VCaP (cell line): ENCODE measurements at regions not wholly inside any gene's neighbourhood (a gene's known extent, or its start where the extent isn't known, plus 50 kb on each side); places are given as distances from the start of the nearest gene placed in this dataset.

Experiments
- H3K27ac ChIP-seq: fragments of 450-650 bp; 2 replicates; pipeline ENCODE4 v1.5.1; 2017
- TF ChIP-seq, protein P1 (sequence below): fragments of 450-650 bp; conservative IDR thresholded peaks from 2 replicates; pipeline ENCODE4 v1.5.1; 2017; ENCODE audit warnings: mild to moderate bottlenecking, moderate library complexity

DNA sequence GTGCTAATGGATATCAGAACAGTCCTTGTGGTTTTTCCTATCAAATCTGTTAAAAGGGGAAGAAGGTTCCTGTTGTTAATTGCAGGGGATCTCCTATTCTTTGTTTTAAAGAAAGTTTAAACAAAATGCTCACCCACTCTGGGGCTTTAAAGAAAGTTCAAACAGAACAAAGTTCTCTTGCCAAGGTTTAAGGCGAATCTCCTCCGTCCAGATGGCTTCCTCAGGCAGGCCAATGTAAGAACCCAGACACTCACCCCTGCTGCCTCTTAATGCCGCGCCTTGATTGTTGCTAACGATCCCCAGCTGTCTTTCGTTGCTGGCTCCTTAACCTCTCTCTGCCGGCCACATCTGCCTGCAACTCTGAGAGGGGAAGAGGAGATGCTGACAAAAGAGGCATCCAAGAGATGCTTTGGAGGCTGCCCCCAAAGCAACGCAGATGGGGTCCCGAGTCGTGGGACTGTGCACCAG lies 235.0 kb upstream of the PRDM1 start:
- no peak overlapping the region for H3K27ac ChIP-seq
- TF ChIP-seq, protein P1, sequence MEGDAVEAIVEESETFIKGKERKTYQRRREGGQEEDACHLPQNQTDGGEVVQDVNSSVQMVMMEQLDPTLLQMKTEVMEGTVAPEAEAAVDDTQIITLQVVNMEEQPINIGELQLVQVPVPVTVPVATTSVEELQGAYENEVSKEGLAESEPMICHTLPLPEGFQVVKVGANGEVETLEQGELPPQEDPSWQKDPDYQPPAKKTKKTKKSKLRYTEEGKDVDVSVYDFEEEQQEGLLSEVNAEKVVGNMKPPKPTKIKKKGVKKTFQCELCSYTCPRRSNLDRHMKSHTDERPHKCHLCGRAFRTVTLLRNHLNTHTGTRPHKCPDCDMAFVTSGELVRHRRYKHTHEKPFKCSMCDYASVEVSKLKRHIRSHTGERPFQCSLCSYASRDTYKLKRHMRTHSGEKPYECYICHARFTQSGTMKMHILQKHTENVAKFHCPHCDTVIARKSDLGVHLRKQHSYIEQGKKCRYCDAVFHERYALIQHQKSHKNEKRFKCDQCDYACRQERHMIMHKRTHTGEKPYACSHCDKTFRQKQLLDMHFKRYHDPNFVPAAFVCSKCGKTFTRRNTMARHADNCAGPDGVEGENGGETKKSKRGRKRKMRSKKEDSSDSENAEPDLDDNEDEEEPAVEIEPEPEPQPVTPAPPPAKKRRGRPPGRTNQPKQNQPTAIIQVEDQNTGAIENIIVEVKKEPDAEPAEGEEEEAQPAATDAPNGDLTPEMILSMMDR, result no peak

DNA sequence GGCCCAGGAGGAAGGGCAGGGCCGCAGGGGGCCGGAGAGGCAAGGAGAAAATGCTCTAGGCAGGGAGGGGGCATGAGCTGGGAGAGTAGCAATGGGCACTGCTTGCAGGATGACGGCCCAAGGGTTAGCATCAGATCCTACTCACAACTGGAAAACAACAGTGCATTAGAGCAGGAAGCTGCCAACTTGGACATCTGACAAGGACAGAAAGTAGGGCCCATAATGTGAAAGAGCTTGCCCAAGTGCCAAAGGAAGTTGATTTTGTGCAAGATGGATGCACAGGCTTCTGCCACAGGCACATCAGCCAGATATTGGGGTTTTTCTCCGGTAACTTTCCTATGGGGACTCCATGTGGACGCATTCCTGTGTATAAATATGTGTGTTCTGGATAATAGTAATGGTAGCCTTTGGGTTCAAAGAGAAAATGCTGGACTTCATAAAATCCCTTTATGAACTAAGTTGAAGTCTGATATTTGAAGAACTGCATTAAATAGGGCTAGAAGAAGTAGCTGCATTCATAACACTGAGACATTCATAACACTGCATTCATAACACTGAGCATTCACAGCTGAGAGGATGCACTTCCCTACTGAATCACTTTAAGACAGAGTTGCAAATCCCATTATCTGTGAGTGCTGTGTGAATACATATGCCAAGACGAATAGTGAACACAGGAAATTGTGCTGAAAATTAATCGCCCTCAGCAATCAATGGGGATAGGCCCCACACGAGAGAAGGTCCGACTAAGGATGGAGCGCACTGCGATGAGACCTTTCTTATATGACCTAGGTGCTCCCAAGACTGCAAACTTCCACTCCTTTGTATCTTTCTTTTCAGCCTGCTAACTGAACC lies 235.6 kb upstream of the PRDM1 start:
- TF ChIP-seq, protein P1, result no peak
- H3K27ac ChIP-seq, result no peak overlapping the region

- H3K27ac ChIP-seq, result no peak overlapping the region
- TF ChIP-seq, protein P1, result no peak
Observed at GRCh38 chr6:105849746-105850145, 236.4 kb upstream of the PRDM1 start.

DNA sequence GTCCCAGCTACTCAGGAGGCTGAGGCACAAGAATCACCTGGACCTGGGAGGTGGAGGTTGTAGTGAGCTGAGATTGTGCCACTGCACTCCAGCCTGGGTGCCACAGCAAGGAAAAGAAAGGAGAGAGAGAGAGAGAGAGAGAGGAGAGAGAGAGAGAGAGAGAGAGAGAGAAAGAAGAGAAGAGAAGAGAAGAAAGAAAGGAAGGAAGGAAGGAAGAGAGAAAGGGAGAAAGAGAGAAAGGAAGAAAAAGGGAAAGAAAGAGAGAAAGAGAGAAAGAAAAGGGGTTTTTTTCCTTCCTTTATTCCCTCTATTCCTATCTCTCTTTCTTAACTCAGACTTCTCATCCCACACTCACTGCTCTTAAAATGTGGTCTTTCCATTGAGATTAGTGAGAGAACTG lies 238.7 kb upstream of the PRDM1 start:
- no peak overlapping the region for H3K27ac ChIP-seq
- TF ChIP-seq, protein P1, result no peak

- TF ChIP-seq, protein P1, result no peak
- H3K27ac ChIP-seq, result no peak overlapping the region
Observed at GRCh38 chr6:105844275-105844883, 241.8 kb upstream of the PRDM1 start.

DNA sequence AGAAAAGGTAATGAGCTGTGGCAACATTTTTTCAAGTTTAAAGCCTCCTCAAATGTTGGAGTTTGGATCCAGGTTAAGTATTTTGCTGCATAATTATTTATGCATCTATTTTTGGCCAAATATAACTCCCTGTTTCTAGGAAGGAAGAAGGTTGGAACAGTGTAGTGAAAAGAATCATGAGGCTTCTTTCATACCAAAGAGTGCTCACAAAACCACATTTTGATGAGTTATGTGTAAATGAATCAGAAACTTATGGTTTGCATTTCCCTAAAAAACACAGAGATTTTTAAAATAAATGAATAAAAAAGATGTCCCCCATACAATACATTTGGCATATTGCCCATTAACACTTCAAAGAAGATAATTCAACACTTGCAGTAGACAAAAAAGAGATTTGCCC lies 246.9 kb upstream of the PRDM1 start:
- TF ChIP-seq, protein P1, result no peak
- no peak overlapping the region for H3K27ac ChIP-seq

- TF ChIP-seq, protein P1, result no peak
- H3K27ac ChIP-seq, result no peak overlapping the region
Observed at GRCh38 chr6:105838171-105838570, 248.0 kb upstream of the PRDM1 start.
